HG02981 (cell line): ENCODE measurements at regions not wholly inside any gene's neighbourhood (a gene's known extent, or its start where the extent isn't known, plus 50 kb on each side); places are given as distances from the start of the nearest gene placed in this dataset.
"Not testable (repeated sequence)": the region's sequence is repeated elsewhere in the genome, so short reads cannot be mapped to it uniquely, and the experiment has no call there.

ENCODE experiments used
- ATAC-seq: cut with Tn5 transposase; IDR thresholded peaks from one replicate; pipeline ENCODE4 v1.9.1; 2021; ENCODE audit warnings: mild to moderate bottlenecking, moderate library complexity; ENCODE audit not compliant: unreplicated experiment

DNA sequence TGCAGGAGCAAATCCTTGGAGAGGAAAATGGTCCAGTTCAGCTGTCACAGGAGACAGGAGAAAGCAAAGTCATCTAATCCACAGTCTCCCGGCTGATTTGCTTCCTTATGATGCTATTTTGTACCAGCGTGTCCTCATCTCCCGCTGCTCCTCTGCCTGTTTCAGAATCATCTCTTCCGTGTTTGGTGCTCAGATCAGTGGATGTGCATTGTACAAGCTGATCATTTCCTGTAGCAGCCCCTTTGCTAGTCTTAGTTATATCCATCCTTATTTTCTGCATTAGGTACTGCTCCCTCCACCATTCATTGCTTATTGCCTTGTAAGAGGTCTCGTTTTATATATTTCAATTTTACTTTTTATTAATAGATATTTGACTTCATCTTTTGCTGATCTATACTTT is 219.9 kb upstream of the PRSS58 start:
- ATAC-seq: not testable (repeated sequence)

- no peak for ATAC-seq
Measured at GRCh38 chr7:142477079-142477651, 219.3 kb upstream of the PRSS58 start.

DNA sequence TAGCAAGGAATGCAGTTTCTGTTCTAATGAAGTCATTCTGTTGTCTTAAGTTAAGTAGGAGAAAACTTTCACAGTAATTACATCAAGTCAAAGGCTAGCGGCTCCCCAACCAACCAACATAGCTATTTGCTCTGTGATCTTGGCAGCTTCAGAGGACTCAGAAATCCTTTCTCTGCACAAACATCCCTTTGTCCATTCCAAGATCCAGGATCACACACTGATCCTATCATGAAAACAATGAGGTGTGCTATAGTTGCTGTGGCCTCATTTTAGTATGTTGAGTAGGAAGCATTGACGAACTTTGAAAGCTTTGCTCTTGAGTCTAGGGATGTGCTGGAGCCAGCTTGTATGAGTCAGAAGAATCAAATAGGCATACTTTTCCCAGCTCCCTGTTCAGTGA is 218.2 kb upstream of the PRSS58 start:
- ATAC-seq: no peak

- no peak for ATAC-seq
Measured at GRCh38 chr7:142471820-142472219, 214.0 kb upstream of the PRSS58 start.

GRCh38 chr7:142470544-142470830 is 212.6 kb upstream of the PRSS58 start:
- no peak for ATAC-seq

- no peak for ATAC-seq
Measured at GRCh38 chr7:142469696-142470543, 212.1 kb upstream of the PRSS58 start.

DNA sequence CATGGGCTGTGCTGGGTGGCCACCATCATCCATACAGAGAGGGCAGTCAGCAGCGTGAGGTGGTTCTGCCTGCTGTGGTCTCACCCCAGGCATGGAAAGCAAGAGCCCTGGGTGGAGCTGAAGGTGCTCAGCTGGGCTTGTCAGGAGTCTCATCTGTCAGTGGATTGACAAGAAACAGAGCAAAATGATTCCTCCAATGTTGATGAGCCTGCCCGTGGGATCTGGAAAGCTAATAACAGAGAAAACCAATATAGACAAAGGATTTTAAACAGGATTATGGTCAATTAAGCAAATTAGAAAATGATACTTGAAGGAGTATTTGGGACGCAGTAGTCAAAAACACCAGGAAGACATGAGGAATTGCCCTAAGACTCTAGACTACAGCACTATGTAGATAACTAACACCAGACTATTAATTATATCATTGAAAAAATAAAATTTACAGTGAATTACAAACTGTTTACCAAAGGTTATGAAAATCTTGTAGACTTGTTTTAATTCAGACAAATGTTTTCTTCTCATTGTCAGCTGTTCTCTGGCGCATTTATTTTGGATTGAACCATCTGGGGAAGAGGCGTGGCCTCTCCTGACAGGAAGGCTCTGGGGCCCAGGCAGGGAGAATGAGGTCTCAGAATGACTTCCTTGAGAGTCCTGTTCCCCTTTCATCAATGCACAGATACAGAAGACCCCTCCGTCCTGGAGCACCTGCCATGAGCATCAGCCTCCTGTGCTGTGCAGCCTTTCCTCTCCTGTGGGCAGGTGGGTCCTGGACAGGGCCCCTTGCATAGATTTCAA is 211.2 kb upstream of the PRSS58 start:
- ATAC-seq: no peak

DNA sequence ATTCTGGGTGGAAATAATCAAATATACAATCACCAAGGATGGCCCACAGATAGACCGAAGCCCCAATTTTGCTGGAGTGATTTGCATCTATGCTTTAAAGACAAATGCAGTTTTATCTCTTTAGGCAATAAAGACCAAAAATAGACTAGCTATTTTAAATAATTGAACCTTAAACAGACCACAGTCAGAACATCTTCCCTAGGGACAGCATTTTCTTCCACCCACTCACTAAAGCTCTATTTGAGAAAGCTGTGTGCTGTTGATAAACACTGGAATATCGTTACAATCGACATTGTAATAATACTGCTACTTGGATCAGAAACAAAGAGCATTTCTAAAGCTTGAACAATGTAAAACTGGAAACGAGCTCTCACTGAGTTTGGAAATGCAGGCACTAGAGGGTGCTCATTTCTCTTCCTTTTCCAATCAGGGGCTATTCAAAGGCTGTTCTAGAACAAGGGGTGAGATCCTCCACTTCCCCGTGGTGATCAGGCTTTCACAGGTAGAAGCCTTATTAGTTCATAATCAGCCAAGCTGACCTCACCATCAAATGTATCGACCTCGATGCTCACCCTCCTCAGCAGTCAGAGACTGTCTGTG is 209.3 kb upstream of the PRSS58 start:
- ATAC-seq: not testable (repeated sequence)

- ATAC-seq: no peak
Measured at GRCh38 chr7:142463401-142463850, 205.6 kb upstream of the PRSS58 start.

DNA sequence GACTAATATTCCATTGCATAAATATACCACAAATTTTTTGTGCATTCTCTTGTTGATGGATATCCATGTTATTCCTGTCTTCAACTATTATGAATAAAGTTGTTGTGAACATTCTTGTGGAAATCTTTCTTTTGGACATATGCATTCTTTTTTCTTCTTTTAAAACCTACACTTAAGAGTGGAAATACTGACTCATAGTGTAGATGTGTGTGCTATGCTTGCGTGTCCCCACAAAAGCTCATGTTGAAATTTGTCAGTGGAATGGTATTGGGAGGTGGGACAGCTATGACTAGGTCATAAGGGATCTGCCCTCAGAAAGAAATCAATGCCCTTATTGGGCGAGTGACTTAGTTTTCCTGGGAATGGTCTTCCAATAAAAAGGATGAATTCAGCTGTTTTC is 203.6 kb upstream of the PRSS58 start:
- no peak for ATAC-seq

GRCh38 chr7:142460402-142461117 is 202.7 kb upstream of the PRSS58 start:
- ATAC-seq: no peak

DNA sequence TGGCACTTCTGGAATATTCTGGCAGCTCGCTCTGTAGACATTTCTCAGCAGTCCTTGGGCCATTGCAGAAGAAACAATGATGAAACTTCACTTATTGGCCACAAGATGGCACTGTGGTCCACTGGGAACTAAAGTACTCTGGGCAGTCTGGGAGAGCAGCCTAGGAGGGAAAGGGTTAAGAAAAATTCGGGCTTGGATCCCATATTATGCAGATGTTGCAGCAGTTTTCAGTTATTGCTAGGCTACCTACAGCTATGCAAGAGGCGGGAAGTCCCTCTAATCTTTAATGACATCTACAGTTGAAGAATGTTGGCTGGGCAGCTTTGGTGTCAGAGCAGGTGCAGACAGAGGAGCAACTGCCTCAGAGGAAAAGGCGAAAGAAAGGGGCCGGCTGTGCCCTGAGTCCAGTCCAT is 201.7 kb upstream of the PRSS58 start:
- no peak for ATAC-seq

DNA sequence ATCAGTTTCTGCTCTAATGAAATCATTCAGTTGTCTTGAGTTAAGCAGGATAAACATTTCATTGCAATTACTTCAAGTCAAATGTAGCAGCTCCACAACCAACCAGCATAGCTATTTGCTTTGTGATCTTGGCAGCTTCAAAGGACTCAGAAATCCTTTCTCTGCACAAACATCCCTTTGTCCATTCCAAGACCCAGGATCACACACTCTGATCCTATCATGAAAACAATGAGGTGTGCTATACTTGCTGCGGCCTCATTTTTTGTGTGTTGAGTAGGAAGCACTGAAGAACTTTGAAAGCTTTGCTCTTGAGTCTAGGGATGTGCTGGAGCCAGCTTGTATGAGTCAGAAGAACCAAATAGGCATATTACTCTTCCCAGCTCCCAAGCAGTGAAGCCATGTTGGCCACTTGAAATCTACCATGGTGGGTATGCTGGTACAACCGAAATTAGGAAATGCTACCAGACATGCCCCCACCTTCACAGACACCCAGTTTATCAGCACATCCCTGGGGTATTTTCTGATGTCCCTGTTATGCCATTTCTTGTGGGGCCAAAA is 199.4 kb upstream of the PRSS58 start:
- ATAC-seq: no peak

DNA sequence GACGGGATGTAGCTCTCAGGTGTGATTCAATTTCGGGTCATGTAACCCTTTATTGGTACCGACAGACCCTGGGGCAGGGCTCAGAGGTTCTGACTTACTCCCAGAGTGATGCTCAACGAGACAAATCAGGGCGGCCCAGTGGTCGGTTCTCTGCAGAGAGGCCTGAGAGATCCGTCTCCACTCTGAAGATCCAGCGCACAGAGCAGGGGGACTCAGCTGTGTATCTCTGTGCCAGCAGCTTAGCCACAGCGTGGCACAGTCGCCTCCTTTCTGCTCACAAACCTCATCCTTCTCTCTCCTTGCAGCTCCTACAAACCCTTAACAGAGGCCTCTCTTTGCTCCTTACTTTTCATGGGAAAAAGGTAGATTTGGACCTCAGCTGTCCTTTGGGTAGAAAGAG is 197.5 kb upstream of the PRSS58 start:
- ATAC-seq: no peak

GRCh38 chr7:142454862-142455261 is 197.0 kb upstream of the PRSS58 start:
- no peak for ATAC-seq

DNA sequence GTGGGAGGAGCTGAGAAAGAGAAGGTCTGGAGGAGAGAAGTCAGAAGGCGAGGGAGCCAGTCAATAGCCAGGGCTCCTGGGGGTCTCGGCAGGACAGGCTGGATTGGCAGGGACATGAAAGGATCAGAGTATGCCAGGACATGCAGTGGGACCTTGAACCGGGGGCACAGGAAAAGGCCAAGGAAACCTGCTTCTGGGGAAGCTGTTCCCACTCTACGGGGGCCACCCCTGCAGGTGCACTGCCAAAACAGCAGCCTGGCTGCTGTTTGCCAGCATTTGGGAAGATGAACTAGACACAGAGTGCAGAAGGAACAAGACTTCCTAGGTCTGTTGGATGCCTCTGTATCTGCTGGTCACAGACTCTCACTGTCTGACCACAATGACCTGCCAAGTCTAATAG is 194.9 kb upstream of the PRSS58 start:
- no peak for ATAC-seq

- no peak for ATAC-seq
Measured at GRCh38 chr7:142451817-142452216, 194.0 kb upstream of the PRSS58 start.

GRCh38 chr7:142451296-142451695 is 193.4 kb upstream of the PRSS58 start:
- no peak for ATAC-seq

DNA sequence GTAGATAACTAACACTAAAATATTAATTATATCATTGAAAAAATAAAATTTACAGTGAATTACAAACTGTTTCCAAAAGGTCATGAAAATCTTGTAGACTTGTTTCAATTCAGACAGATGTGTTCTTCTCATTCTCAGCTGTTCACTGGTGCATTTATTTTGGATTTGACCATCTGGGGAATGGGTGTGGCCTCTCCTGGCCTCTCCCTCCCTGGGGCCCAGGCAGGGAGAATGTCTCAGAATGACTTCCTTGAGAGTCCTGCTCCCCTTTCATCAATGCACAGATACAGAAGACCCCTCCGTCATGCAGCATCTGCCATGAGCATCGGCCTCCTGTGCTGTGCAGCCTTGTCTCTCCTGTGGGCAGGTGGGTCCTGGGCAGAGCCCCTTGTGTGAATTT is 192.8 kb upstream of the PRSS58 start:
- no peak for ATAC-seq

DNA sequence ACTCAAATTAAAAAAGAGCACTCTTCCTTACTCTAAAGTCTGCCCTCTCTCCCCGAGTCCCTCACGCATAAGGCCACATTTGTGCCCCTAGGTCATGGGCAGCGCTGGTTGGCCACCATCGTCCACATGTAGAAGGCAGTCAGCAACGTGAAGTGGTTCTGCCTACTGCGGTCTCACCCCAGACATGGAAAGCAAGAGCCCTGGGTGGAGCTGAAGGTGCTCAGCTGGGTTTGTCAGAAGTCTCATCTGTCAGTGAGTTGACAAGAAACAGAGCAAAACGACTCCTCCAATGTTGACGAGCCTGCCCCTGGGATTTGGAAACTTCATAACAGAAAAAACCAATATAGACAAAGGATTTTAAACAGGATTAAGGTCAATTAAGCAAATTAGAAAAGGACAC is 192.3 kb upstream of the PRSS58 start:
- ATAC-seq: no peak

- ATAC-seq: not testable (repeated sequence)
Measured at GRCh38 chr7:142448857-142449256, 191.0 kb upstream of the PRSS58 start.
